ENCODE measurements at regions not wholly inside any gene's neighbourhood (a gene's known extent, or its start where the extent isn't known, plus 50 kb on each side); places are given as distances from the start of the nearest gene placed in this dataset.

DNA sequence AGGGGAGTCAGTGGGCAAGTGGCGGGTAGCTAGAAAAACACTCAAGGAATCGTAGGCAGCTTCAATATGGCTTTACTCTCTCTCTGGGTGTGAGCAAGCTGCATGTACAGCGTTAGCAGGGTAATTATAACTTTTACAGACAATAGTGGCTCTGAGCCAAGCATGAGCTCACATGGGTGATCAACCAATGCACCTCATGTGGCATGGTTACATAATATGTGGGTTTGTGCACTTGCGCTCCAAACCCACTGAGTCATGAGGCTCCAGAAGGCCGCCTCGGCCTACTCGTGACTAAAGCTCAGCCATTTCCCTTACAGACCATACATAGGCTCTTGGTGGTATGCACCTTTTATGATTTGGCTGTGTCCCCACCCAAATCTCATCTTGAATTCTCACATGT is 78.4 kb upstream of the FBXL4 start:
- TF ChIP-seq, protein P1, sequence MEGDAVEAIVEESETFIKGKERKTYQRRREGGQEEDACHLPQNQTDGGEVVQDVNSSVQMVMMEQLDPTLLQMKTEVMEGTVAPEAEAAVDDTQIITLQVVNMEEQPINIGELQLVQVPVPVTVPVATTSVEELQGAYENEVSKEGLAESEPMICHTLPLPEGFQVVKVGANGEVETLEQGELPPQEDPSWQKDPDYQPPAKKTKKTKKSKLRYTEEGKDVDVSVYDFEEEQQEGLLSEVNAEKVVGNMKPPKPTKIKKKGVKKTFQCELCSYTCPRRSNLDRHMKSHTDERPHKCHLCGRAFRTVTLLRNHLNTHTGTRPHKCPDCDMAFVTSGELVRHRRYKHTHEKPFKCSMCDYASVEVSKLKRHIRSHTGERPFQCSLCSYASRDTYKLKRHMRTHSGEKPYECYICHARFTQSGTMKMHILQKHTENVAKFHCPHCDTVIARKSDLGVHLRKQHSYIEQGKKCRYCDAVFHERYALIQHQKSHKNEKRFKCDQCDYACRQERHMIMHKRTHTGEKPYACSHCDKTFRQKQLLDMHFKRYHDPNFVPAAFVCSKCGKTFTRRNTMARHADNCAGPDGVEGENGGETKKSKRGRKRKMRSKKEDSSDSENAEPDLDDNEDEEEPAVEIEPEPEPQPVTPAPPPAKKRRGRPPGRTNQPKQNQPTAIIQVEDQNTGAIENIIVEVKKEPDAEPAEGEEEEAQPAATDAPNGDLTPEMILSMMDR (IDR thresholded peaks at IDR 0.05; ENCODE audit: low read length): no peak
- no peak for TF ChIP-seq EZH2 (IDR thresholded peaks at IDR 0.05; ENCODE audit: borderline replicate concordance, low read length)

Data from OCI-LY1 (cell line).